Astrocyte (in vitro differentiated cells and primary cell): ENCODE measurements at regions not wholly inside any gene's neighbourhood (a gene's known extent, or its start where the extent isn't known, plus 50 kb on each side); places are given as distances from the start of the nearest gene placed in this dataset.

Experiments used
- EZH2 ChIP-seq: IDR thresholded peaks from 2 replicates; pipeline ENCODE4 v1.6.1; 2012; ENCODE audit warnings: mild to moderate bottlenecking, low read length, inconsistent platforms; ENCODE audit not compliant: insufficient read depth
- TF ChIP-seq, protein P1 (sequence below): IDR thresholded peaks from 2 replicates; pipeline ENCODE4 v1.5.1; 2011; ENCODE audit warnings: low read depth, mild to moderate bottlenecking, inconsistent platforms, low read length, moderate library complexity; ENCODE audit not compliant: insufficient read depth

DNA sequence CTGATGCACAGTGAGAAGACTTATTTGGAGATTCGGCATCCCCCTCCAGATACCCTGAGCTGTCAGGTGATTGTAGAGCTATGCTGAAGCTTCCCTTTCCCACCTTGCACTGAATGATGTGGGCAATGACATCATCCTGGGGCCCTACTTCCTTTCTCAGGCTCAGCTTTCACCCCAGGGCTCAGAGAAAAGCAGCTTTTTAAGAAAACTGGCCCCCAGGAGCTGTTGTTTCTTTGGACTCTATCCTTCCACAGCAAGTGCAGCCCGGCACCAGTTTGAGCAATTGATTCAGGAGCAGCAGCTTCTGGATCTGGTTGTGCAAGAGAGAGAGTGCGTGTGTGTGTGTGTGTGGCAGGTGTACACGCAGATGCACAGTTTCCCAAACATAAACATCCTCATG is 251.3 kb downstream of the ANAPC1 start:
- no peak for TF ChIP-seq EZH2
- TF ChIP-seq, protein P1, sequence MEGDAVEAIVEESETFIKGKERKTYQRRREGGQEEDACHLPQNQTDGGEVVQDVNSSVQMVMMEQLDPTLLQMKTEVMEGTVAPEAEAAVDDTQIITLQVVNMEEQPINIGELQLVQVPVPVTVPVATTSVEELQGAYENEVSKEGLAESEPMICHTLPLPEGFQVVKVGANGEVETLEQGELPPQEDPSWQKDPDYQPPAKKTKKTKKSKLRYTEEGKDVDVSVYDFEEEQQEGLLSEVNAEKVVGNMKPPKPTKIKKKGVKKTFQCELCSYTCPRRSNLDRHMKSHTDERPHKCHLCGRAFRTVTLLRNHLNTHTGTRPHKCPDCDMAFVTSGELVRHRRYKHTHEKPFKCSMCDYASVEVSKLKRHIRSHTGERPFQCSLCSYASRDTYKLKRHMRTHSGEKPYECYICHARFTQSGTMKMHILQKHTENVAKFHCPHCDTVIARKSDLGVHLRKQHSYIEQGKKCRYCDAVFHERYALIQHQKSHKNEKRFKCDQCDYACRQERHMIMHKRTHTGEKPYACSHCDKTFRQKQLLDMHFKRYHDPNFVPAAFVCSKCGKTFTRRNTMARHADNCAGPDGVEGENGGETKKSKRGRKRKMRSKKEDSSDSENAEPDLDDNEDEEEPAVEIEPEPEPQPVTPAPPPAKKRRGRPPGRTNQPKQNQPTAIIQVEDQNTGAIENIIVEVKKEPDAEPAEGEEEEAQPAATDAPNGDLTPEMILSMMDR: no peak
